ENCODE measurements at regions not wholly inside any gene's neighbourhood (a gene's known extent, or its start where the extent isn't known, plus 50 kb on each side); places are given as distances from the start of the nearest gene placed in this dataset.

DNA sequence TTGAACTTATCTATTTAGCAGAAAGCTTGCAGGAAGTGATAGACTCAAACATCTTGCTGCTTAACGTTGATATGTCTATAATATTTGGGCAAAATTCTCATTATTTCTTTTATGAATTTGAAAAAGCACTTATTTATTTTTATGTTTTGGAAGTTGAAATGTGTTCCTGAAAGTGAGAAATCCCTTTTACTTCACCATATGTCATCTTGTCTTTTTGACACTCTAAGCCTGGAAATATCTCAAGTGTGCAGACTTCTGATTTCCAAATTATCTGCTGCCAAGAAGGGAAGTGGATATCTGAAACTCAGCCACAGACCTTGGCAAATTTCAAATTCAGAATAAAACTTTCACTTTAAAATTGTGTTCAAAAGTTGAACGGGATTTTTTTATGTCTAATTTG is 368.7 kb upstream of the MANEA start:
- no peak for TF ChIP-seq CTCF (IDR thresholded peaks at IDR 0.05; ENCODE audit: unreplicated experiment)
- no peaks in the 10 kb centered on the region for H3K4me1 Mint-ChIP-seq (ENCODE audit: low read depth, unreplicated experiment)
- no peak overlapping the region for H3K4me3 Mint-ChIP-seq (ENCODE audit: low read depth, unreplicated experiment)
- CTCF ChIA-PET: no interaction called here
- H3K27me3 Mint-ChIP-seq (ENCODE audit: unreplicated experiment): no peaks in the 10 kb centered on the region
- no peak for DNase-seq
- no peaks in the 10 kb centered on the region for H3K9me3 Mint-ChIP-seq (ENCODE audit: low read depth, unreplicated experiment)
- BruUV-seq (replicated peaks): no TSS peak
- no peak overlapping the region for H3K27ac Mint-ChIP-seq (ENCODE audit: unreplicated experiment)
- H3K36me3 Mint-ChIP-seq (ENCODE audit: insufficient read depth, unreplicated experiment): no peaks in the 10 kb centered on the region
- intact Hi-C loops (cut with micrococcal nuclease; ENCODE audit: unreplicated experiment): loop anchor here (5.0 kb wide), 1 partner anchor 39 kb away; no protein-coding TSS in a partner anchor

DNA sequence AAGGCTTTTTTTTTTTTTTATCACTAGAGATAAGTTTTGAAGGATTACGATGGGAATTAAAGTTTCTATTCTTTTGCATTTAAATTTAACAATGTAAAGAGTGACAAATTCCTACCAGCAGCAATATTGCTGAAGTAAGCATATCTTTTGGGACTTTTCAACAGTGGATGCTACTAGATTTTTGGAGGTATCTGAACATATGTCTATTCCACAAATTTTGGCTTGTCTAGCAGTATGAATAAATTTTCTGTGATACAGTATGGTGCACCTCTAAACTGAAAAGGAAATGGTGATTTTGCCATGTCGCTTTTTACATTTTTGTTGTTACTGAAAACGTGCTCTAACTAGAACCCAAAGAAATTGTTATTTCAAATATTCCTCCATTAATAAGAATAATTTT is 368.3 kb upstream of the MANEA start:
- Mint-ChIP-seq H3K9me3 (ENCODE audit: low read depth, unreplicated experiment) (no peaks in the 10 kb centered on the region), H3K4me1 (ENCODE audit: low read depth, unreplicated experiment) (no peaks in the 10 kb centered on the region)
- intact Hi-C loops (cut with micrococcal nuclease; ENCODE audit: unreplicated experiment): loop anchor here (5.0 kb wide), 1 partner anchor 38 kb away; no protein-coding TSS in a partner anchor

GRCh38 chr6:95216555-95216954 is 360.8 kb upstream of the MANEA start:
- no peaks in the 10 kb centered on the region for H3K36me3 Mint-ChIP-seq (ENCODE audit: insufficient read depth, unreplicated experiment)
- no peak for TF ChIP-seq CTCF (IDR thresholded peaks at IDR 0.05; ENCODE audit: unreplicated experiment)
- no peak overlapping the region for H3K4me3 Mint-ChIP-seq (ENCODE audit: low read depth, unreplicated experiment)
- intact Hi-C loops (cut with micrococcal nuclease; ENCODE audit: unreplicated experiment): no loop called here
- no peaks in the 10 kb centered on the region for H3K4me1 Mint-ChIP-seq (ENCODE audit: low read depth, unreplicated experiment)
- DNase-seq: no peak
- H3K9me3 Mint-ChIP-seq (ENCODE audit: low read depth, unreplicated experiment): no peaks in the 10 kb centered on the region
- BruUV-seq (replicated peaks): no TSS peak
- H3K27me3 Mint-ChIP-seq (ENCODE audit: unreplicated experiment): no peaks in the 10 kb centered on the region
- no peak overlapping the region for H3K27ac Mint-ChIP-seq (ENCODE audit: unreplicated experiment)
- CTCF ChIA-PET: no interaction called here

More for the DNA sequence above, 368.3 kb upstream of the MANEA start:
- Mint-ChIP-seq H3K4me3 (ENCODE audit: low read depth, unreplicated experiment) (no peak overlapping the region), H3K27me3 (ENCODE audit: unreplicated experiment) (no peaks in the 10 kb centered on the region), H3K27ac (ENCODE audit: unreplicated experiment) (no peak overlapping the region), H3K36me3 (ENCODE audit: insufficient read depth, unreplicated experiment) (no peaks in the 10 kb centered on the region)
- BruUV-seq (replicated peaks): no TSS peak
- CTCF ChIA-PET: no interaction called here
- DNase-seq: no peak
- no peak for TF ChIP-seq CTCF (IDR thresholded peaks at IDR 0.05; ENCODE audit: unreplicated experiment)

DNA sequence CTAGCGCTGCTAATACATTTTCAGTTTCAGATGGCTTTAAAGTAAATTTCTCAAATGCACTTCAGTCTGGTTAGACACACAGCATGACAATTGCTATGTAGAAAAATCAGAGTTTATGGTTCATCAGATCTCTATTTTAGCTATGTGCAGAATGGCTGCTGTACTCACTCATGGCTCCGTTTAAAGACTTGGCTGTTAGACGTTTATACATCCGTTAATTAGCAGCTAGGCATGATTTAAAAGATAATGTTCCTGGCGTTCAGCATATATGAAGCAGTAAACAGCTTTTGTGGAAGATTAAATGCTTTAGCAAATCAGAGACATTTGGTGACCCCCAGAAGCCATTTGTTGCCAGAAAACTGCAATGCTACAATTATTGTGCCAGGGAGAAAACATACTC is 350.0 kb upstream of the MANEA start:
- no peaks in the 10 kb centered on the region for H3K9me3 Mint-ChIP-seq (ENCODE audit: low read depth, unreplicated experiment)
- intact Hi-C loops (cut with micrococcal nuclease; ENCODE audit: unreplicated experiment): no loop called here
- CTCF ChIA-PET: no interaction called here
- TF ChIP-seq CTCF (IDR thresholded peaks at IDR 0.05; ENCODE audit: unreplicated experiment): no peak
- no peak overlapping the region for H3K27ac Mint-ChIP-seq (ENCODE audit: unreplicated experiment)
- BruUV-seq (replicated peaks): no TSS peak
- DNase-seq: no peak
- no peaks in the 10 kb centered on the region for H3K36me3 Mint-ChIP-seq (ENCODE audit: insufficient read depth, unreplicated experiment)
- H3K4me3 Mint-ChIP-seq (ENCODE audit: low read depth, unreplicated experiment): no peak overlapping the region
- H3K4me1 Mint-ChIP-seq (ENCODE audit: low read depth, unreplicated experiment): no peaks in the 10 kb centered on the region
- no peaks in the 10 kb centered on the region for H3K27me3 Mint-ChIP-seq (ENCODE audit: unreplicated experiment)

All from Calu3 (cell line).